ENCODE measurements at regions not wholly inside any gene's neighbourhood (a gene's known extent, or its start where the extent isn't known, plus 50 kb on each side); places are given as distances from the start of the nearest gene placed in this dataset.

DNA sequence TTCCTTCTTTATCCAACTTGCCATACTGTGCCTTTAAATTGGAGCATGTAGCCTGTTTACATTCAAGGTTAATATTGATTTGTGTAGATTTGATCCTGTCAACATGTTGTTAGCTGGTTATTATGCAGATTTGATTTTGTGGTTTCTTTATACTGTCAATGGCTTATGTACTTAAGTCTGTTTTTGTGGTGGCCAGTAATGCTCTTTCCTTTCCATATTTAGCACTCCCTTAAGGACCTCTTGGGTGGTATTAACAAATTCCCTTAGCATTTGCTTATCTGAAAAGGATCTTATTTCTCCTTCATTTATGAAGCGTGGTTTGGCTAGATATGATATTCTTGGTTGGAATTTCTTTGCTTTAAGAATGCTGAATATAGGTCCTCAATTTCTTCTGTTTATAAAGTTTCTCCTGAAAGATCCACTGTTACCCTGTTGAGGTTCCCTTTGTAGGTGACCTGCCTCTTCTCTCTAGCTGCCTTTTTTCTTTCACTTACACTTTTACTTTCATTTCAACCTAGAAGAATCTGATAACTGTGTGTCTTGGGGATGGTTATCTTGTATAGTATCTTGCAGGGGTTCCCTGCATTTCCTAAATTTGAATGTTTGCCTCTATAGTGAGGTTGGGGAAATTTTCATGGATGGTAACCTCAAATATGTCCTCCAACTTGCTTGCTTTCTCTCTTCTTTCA is 86.9 kb upstream of the NEGR1 start:
- H3K27ac ChIP-seq (ENCODE audit: low read depth) = no peak overlapping the region
- DNase-seq (ENCODE audit: low spot score) = no peak
- Mint-ChIP-seq H3K9me3 (no peaks in the 10 kb centered on the region), H3K27me3 (ENCODE audit: insufficient read depth, low read depth, poor library complexity) (no peaks in the 10 kb centered on the region), H3K36me3 (ENCODE audit: low read depth) (no peaks in the 10 kb centered on the region), H3K4me1 (peaks cover 12% of the 10 kb centered on the region), H3K27ac (no peak overlapping the region), H3K4me3 (no peak overlapping the region)
- no peaks in the 10 kb centered on the region for H3K36me3 ChIP-seq (ENCODE audit: insufficient read depth)
- no peaks in the 10 kb centered on the region for H3F3A ChIP-seq (replicated peaks; ENCODE audit: low read depth)
- peaks cover 16% of the 10 kb centered on the region for H3K9me2 ChIP-seq (ENCODE audit: insufficient read depth)
- H4K20me1 ChIP-seq (replicated peaks; ENCODE audit: insufficient read depth) = no peaks in the 10 kb centered on the region
- 0 out of 2 replicates have a peak, but pooled peaks cover 6% of the 10 kb centered on the region for H3K4me1 ChIP-seq (ENCODE audit: insufficient read depth)
- TF ChIP-seq, protein P1, sequence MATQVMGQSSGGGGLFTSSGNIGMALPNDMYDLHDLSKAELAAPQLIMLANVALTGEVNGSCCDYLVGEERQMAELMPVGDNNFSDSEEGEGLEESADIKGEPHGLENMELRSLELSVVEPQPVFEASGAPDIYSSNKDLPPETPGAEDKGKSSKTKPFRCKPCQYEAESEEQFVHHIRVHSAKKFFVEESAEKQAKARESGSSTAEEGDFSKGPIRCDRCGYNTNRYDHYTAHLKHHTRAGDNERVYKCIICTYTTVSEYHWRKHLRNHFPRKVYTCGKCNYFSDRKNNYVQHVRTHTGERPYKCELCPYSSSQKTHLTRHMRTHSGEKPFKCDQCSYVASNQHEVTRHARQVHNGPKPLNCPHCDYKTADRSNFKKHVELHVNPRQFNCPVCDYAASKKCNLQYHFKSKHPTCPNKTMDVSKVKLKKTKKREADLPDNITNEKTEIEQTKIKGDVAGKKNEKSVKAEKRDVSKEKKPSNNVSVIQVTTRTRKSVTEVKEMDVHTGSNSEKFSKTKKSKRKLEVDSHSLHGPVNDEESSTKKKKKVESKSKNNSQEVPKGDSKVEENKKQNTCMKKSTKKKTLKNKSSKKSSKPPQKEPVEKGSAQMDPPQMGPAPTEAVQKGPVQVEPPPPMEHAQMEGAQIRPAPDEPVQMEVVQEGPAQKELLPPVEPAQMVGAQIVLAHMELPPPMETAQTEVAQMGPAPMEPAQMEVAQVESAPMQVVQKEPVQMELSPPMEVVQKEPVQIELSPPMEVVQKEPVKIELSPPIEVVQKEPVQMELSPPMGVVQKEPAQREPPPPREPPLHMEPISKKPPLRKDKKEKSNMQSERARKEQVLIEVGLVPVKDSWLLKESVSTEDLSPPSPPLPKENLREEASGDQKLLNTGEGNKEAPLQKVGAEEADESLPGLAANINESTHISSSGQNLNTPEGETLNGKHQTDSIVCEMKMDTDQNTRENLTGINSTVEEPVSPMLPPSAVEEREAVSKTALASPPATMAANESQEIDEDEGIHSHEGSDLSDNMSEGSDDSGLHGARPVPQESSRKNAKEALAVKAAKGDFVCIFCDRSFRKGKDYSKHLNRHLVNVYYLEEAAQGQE (IDR thresholded peaks at IDR 0.05; ENCODE audit: unreplicated experiment) = no peak
- TF ChIP-seq POLR2AphosphoS5 (IDR thresholded peaks at IDR 0.05; ENCODE audit: low read depth) (no peak), EZH2phosphoT487 (IDR thresholded peaks at IDR 0.05; ENCODE audit: unreplicated experiment) (no peak), STAT1 (IDR thresholded peaks at IDR 0.05; ENCODE audit: unreplicated experiment) (no peak), NANOG (IDR thresholded peaks at IDR 0.05; ENCODE audit: borderline replicate concordance) (no peak), CREB1 (CRISPR knock-in tag; IDR thresholded peaks at IDR 0.05; ENCODE audit: low read depth) (no peak), ZNF114 (CRISPR knock-in tag; IDR thresholded peaks at IDR 0.05) (no peak), EZH2 (IDR thresholded peaks at IDR 0.05; ENCODE audit: low read depth, unreplicated experiment) (no peak)
- TF ChIP-seq, protein P2, sequence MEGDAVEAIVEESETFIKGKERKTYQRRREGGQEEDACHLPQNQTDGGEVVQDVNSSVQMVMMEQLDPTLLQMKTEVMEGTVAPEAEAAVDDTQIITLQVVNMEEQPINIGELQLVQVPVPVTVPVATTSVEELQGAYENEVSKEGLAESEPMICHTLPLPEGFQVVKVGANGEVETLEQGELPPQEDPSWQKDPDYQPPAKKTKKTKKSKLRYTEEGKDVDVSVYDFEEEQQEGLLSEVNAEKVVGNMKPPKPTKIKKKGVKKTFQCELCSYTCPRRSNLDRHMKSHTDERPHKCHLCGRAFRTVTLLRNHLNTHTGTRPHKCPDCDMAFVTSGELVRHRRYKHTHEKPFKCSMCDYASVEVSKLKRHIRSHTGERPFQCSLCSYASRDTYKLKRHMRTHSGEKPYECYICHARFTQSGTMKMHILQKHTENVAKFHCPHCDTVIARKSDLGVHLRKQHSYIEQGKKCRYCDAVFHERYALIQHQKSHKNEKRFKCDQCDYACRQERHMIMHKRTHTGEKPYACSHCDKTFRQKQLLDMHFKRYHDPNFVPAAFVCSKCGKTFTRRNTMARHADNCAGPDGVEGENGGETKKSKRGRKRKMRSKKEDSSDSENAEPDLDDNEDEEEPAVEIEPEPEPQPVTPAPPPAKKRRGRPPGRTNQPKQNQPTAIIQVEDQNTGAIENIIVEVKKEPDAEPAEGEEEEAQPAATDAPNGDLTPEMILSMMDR (conservative IDR thresholded peaks at IDR 0.05; ENCODE audit: low read depth in 2 of 2) = no peak
- no peak overlapping the region for H2AFZ ChIP-seq
- ATAC-seq = no peak
- no peak overlapping the region for H3K4me2 ChIP-seq
- no peak overlapping the region for H3K4me3 ChIP-seq
- H3K79me2 ChIP-seq (replicated peaks; ENCODE audit: insufficient read depth) = no peaks in the 10 kb centered on the region
- H3K27me3 ChIP-seq (ENCODE audit: insufficient read depth) = no peaks in the 10 kb centered on the region

DNA sequence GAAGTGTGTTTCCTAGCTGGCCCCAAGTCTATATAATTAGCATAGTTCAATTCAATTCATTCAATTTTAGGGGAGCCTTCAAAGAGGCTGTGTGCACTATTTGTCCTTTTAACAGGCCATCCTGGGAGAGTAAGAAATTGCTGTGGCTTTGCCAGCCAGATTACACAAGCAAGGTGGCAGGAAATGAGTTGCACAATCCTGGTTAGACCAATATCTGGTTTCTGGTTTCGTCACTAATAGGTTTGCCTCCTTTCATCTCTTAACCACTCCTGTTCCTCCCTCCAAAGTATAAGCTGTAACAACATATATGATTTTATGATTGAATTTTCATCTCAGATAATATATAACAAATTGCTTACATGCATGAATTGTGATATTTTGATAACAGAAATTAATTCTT is 84.1 kb upstream of the NEGR1 start:
- H2AFZ ChIP-seq = no peak overlapping the region
- no peak overlapping the region for H3K27ac ChIP-seq (ENCODE audit: low read depth)
- H4K20me1 ChIP-seq (replicated peaks; ENCODE audit: insufficient read depth) = no peaks in the 10 kb centered on the region
- H3K4me1 ChIP-seq (ENCODE audit: insufficient read depth) = no peaks in the 10 kb centered on the region
- Mint-ChIP-seq H3K27me3 (ENCODE audit: insufficient read depth, low read depth, poor library complexity) (no peaks in the 10 kb centered on the region), H3K27ac (no peak overlapping the region), H3K36me3 (ENCODE audit: low read depth) (no peaks in the 10 kb centered on the region), H3K4me3 (no peak overlapping the region), H3K9me3 (no peaks in the 10 kb centered on the region), H3K4me1 (peaks cover 4% of the 10 kb centered on the region; the same call in 2 of the 3 replicates)
- H3K4me2 ChIP-seq = no peak overlapping the region
- no peak for ATAC-seq
- peaks cover 16% of the 10 kb centered on the region for H3K9me2 ChIP-seq (ENCODE audit: insufficient read depth)
- H3K79me2 ChIP-seq (replicated peaks; ENCODE audit: insufficient read depth) = no peaks in the 10 kb centered on the region
- no peaks in the 10 kb centered on the region for H3F3A ChIP-seq (replicated peaks; ENCODE audit: low read depth)
- H3K36me3 ChIP-seq (ENCODE audit: insufficient read depth) = no peaks in the 10 kb centered on the region
- no peaks in the 10 kb centered on the region for H3K27me3 ChIP-seq (ENCODE audit: insufficient read depth)
- no peak overlapping the region for H3K4me3 ChIP-seq
- no peak for DNase-seq (ENCODE audit: low spot score)
- no peak for TF ChIP-seq ZNF331 (CRISPR knock-in tag; IDR thresholded peaks at IDR 0.05; ENCODE audit: low read depth)
- TF ChIP-seq, protein P1 (IDR thresholded peaks at IDR 0.05; ENCODE audit: unreplicated experiment) = no peak
- no peak for TF ChIP-seq POLR2AphosphoS5 (IDR thresholded peaks at IDR 0.05; ENCODE audit: low read depth)
- TF ChIP-seq NANOG (IDR thresholded peaks at IDR 0.05; ENCODE audit: borderline replicate concordance) = no peak
- no peak for TF ChIP-seq JUNB (IDR thresholded peaks at IDR 0.05; ENCODE audit: unreplicated experiment)
- no peak for TF ChIP-seq ZNF114 (CRISPR knock-in tag; IDR thresholded peaks at IDR 0.05)
- TF ChIP-seq CREB1 (CRISPR knock-in tag; IDR thresholded peaks at IDR 0.05; ENCODE audit: low read depth) = no peak
- TF ChIP-seq, protein P3, sequence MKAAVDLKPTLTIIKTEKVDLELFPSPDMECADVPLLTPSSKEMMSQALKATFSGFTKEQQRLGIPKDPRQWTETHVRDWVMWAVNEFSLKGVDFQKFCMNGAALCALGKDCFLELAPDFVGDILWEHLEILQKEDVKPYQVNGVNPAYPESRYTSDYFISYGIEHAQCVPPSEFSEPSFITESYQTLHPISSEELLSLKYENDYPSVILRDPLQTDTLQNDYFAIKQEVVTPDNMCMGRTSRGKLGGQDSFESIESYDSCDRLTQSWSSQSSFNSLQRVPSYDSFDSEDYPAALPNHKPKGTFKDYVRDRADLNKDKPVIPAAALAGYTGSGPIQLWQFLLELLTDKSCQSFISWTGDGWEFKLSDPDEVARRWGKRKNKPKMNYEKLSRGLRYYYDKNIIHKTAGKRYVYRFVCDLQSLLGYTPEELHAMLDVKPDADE (IDR thresholded peaks at IDR 0.05) = no peak
- TF ChIP-seq EZH2 (IDR thresholded peaks at IDR 0.05; ENCODE audit: low read depth, unreplicated experiment) = no peak

Measured in GM23338 (cell line).